ENCODE measurements at regions not wholly inside any gene's neighbourhood (a gene's known extent, or its start where the extent isn't known, plus 50 kb on each side); places are given as distances from the start of the nearest gene placed in this dataset.
"Not testable (repeated sequence)": the region's sequence is repeated elsewhere in the genome, so short reads cannot be mapped to it uniquely, and the experiment has no call there.

- DNase-seq, result no peak
These were observed 353.2 kb downstream of the PRR16 start for GRCh38 chr5:120817044-120817985.

DNA sequence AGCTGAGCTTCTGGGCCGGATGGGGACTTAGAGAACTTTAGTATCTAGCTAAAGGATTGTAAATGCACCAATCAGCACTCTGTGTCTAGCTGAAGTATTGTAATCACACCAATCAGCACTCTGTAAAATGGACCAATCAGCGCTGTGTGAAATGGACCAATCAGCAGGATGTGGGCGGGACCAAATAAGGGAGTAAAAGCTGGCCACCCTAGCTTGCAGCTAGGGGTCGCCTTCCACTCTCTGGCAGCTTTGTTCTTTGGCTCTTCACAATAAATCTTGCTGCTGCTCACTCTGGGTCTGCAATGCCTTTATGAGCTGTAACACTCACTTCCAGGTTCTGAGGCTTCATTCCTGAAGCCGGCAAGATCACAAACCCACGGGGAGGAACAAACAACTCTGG, 354.0 kb downstream of the PRR16 start:
- no peak for DNase-seq

DNA sequence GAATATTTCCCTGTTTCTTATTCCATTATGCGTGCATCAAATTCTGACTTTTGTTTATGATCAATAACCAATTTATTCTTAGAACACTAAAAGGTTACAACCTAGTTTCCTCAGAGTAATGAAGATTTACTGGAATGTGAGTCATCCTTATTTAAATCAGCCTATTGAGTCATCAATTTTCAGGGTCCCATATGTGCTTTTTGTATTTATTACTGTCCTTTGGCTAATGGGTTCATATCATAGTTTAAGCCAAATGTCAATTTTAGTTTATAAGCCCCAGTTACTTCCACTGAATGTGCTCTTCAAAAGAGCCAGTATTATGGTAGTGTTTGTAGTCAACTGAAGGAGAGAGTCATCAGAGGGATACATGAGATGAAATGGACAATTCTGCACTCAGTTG, 359.2 kb downstream of the PRR16 start:
- DNase-seq, result no peak

GRCh38 chr5:120831646-120832045, 367.5 kb downstream of the PRR16 start:
- DNase-seq, result not testable (repeated sequence)

DNA sequence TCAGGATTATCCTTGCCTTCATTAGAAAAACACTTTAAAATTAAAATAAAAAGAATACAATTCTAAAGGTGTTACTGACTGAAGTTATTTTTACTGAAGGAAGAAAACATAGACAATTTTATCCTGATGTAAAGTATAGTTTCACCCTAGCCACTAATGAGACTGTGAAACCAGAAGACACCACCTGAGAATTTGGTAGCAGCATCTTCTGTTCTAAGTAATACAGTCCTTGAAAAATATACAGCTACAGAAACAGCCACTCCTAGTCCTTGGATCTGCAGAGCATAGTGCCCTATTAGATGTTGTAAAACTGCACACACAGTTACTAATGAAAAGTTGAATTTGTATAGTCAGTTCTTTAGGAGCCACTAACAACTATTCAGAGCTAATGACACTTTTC, 377.7 kb downstream of the PRR16 start:
- no peak for DNase-seq

DNA sequence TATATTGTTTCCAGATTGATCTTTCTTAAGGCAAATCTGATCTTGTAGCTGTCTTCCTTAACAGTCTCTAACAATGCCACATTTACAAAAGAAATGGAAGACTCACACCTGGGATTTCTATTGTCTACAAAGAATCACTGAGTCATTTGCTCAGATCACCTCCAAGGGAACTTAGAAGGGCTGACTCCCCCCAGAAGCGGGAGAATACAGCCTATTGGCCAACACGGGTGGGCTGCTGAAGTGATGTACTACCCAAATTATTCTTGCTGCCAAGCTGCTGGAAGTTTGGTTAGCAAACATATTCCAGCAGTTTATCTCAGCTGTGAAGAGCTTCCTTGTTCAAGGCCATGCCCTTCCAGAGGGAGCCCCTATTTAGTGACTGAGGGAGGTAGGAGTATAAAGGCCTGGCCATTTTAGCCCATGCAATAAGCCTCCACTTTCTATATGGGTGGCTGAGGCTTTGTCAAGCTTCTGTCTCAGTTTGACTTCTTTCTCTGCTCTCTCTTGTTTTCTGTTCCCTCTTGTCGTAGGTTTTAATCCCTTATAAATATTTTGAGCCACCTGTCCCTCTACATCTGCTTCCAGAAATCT, 379.4 kb downstream of the PRR16 start:
- DNase-seq, result no peak

- no peak for DNase-seq
These were observed 384.8 kb downstream of the PRR16 start for GRCh38 chr5:120848883-120849282.

- DNase-seq, result no peak
These were observed 388.2 kb downstream of the PRR16 start for GRCh38 chr5:120852222-120852860.

- DNase-seq, result no peak
These were observed 402.9 kb downstream of the PRR16 start for GRCh38 chr5:120866997-120867396.

- DNase-seq, result no peak
These were observed 405.7 kb downstream of the PRR16 start for GRCh38 chr5:120869831-120870230.

GRCh38 chr5:120872297-120872696, 408.2 kb downstream of the PRR16 start:
- DNase-seq, result no peak

DNA sequence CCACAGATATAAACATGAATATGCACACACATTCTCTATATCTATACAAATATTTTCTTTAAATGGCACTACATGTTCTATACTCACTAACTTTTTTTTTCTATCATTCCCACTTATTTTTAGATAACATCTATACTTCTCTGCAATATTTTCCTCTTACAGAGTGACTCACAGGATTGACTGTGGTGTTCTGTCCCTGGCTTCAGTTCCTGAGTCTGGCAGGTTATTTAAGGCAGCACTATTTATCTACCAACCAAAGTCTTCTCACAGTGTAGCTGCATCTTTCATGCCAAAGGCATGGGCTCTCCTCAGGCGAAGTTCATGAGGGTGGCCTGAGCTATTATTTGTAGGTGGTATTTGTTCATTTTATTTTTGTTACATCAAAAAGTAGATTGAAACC, 409.0 kb downstream of the PRR16 start:
- no peak for DNase-seq

- DNase-seq, result no peak
These were observed 410.2 kb downstream of the PRR16 start for GRCh38 chr5:120874081-120874862.

- no peak for DNase-seq
These were observed 418.1 kb downstream of the PRR16 start for GRCh38 chr5:120882038-120882775.

DNA sequence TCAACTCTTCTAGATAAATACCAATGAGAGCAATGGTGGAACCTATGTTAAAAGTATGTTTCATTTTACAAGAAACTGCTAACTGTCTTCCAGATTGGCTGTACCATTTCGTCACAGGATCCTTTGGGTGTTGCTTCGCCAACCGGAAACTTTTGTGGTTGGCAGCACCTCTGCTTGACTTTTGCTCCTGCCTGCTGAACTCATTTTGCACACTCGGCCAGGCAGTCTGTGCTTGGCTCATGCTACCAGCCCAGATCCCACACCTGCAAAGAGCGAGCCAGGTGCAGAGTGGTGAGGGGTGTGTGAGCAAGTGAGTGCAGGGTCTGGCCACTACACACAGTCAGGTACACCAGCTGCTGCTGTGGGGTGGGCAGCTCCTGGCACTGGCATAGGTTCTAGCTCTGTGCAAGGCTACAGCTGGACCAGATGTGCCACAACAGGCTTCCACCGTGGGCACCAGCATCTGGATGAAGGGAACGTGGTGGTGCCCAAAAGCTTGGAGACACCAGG, 422.3 kb downstream of the PRR16 start:
- DNase-seq, result no peak

DNA sequence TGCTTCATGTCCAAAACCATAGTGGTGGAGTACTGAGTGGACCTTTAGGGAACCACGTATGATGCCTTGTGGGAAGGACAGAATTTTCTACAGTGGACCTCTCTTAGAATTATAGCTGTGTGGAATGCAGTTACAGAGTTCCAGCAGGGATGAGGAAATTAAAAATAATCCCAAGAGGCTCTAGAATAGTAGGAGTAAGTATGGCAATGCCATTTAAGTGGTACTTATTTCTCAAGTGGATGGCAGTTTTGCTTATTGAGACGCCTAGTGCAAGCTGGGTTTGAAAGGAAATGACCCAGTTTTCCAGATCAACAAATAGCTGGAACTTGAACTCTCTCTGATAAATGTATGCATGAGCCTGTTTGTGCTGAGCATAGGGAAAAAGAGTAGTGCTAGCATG, 431.6 kb downstream of the PRR16 start:
- DNase-seq, result no peak

DNA sequence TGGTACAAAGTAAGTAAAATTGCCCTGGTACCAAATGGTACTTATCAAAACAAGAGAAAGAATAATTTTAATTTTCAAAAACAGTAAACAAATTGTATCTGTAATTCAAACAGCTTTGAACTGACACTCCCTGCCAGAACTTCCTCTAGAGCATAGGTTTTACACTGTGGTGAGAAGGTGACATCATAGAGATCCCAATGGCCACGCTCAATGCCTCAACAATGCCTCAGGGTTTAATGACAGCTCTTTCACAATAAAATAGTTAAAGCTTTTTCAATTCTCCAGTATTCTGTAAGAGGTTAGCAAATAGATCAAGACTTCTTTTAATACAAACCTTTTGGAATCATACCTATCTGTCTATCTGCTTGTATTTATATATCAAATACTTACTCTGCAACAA, 437.1 kb downstream of the PRR16 start:
- no peak for DNase-seq

DNA sequence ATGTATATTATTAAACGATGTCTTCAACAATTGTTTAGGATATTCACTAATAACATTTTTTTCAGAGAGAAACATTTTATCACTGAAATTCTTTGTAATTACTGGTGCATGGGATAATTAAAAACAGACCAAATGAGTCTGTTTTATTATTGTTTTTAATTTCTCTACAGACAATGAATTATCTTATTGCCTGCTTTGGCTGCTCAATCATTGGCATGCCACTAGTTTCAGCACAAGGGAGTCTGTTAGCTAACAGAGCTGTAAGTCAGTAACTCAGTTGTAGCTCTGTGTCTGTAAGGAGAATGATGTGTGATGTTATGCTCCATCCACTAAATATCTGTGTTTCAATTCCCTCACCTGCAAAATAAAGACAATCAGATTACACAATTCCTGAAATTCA, 443.9 kb downstream of the PRR16 start:
- DNase-seq, result no peak

GRCh38 chr5:120910629-120911028, 446.5 kb downstream of the PRR16 start:
- no peak for DNase-seq

GRCh38 chr5:120913396-120913795, 449.3 kb downstream of the PRR16 start:
- DNase-seq, result no peak

DNA sequence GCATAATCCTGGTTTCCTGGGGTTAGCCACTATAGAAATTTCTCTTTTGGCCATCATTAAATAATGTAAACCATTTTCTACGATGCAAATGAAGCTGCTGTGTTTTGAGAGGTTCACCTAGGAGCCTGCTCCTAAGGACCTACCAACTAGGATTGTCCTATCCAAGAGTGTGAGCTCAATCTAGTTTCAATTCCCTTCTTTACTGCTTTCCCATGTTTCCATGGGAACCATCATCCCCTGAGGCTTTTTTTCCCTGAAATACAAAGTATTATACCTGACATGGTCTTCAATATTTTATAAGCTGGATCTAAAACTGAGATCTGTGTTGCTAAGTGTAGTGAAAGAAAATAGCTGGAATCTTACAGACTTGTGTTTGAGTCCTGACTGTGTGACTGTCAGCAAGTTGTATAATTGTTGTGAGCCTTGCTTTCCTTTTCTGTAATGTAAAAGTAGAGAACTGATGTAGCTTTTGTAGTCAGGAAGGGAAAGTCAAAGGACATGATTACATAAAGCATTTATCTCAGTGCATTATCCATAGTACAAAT, 453.2 kb downstream of the PRR16 start:
- DNase-seq, result no peak

GRCh38 chr5:120919017-120919416, 454.9 kb downstream of the PRR16 start:
- DNase-seq, result no peak
